ENCODE measurements at regions not wholly inside any gene's neighbourhood (a gene's known extent, or its start where the extent isn't known, plus 50 kb on each side); places are given as distances from the start of the nearest gene placed in this dataset.

- peak in 1 of 2 experiments; percentile 18 for DNase-seq
Observed at GRCh38 chr6:97820400-97820799, 537.4 kb upstream of the MMS22L start.

- no peak for DNase-seq
Observed at GRCh38 chr6:97822632-97823031, 539.6 kb upstream of the MMS22L start.

- DNase-seq, result no peak
Observed at GRCh38 chr6:97841763-97842162, 558.7 kb upstream of the MMS22L start.

- no peak for DNase-seq
Observed at GRCh38 chr6:97842521-97842920, 559.5 kb upstream of the MMS22L start.

- DNase-seq, result no peak
Observed at GRCh38 chr6:97849390-97849789, 566.4 kb upstream of the MMS22L start.

- DNase-seq, result peak; percentile 1 to 41
Observed at GRCh38 chr6:97850458-97851212, 567.6 kb upstream of the MMS22L start.

GRCh38 chr6:97863697-97864096 lies 580.7 kb upstream of the MMS22L start:
- DNase-seq, result no peak

- DNase-seq, result no peak
Observed at GRCh38 chr6:97864366-97864765, 581.4 kb upstream of the MMS22L start.

GRCh38 chr6:97864826-97865225 lies 581.8 kb upstream of the MMS22L start:
- DNase-seq, result no peak

- no peak for DNase-seq
Observed at GRCh38 chr6:97865612-97866011, 582.6 kb upstream of the MMS22L start.

- DNase-seq, result no peak
Observed at GRCh38 chr6:97866616-97867015, 583.6 kb upstream of the MMS22L start.

GRCh38 chr6:97867177-97867576 lies 584.2 kb upstream of the MMS22L start:
- DNase-seq, result no peak

GRCh38 chr6:97870273-97870672 lies 587.3 kb upstream of the MMS22L start:
- no peak for DNase-seq

GRCh38 chr6:97876711-97877110 lies 593.7 kb upstream of the MMS22L start:
- no peak for DNase-seq

- no peak for DNase-seq
Observed at GRCh38 chr6:97882755-97883154, 599.7 kb upstream of the MMS22L start.

- peak; percentile 14 to 38 for DNase-seq
Observed at GRCh38 chr6:97885325-97885724, 602.3 kb upstream of the MMS22L start.

- no peak for DNase-seq
Observed at GRCh38 chr6:97885828-97886227, 602.8 kb upstream of the MMS22L start.

- DNase-seq, result no peak
Observed at GRCh38 chr6:97901531-97901930, 618.5 kb upstream of the MMS22L start.

- DNase-seq, result no peak
Observed at GRCh38 chr6:97909380-97909779, 626.4 kb upstream of the MMS22L start.

- no peak for DNase-seq
Observed at GRCh38 chr6:97913721-97914120, 630.7 kb upstream of the MMS22L start.

- no peak for DNase-seq
Observed at GRCh38 chr6:97914912-97915311, 631.9 kb upstream of the MMS22L start.

GRCh38 chr6:97915537-97915936 lies 632.5 kb upstream of the MMS22L start:
- DNase-seq, result no peak

GRCh38 chr6:97917369-97917768 lies 634.4 kb upstream of the MMS22L start:
- DNase-seq, result no peak

GRCh38 chr6:97919046-97919445 lies 636.0 kb upstream of the MMS22L start:
- DNase-seq, result no peak

- DNase-seq, result no peak
Observed at GRCh38 chr6:97919631-97920030, 636.6 kb upstream of the MMS22L start.
